ENCODE measurements at regions not wholly inside any gene's neighbourhood (a gene's known extent, or its start where the extent isn't known, plus 50 kb on each side); places are given as distances from the start of the nearest gene placed in this dataset.

GRCh38 chr7:70925411-70926115 lies 206.4 kb upstream of the GALNT17 start:
- Mint-ChIP-seq H3K27ac (ENCODE audit: unreplicated experiment) (no peak overlapping the region), H3K4me1 (peaks cover 7% of the 10 kb centered on the region), H3K4me3 (no peak overlapping the region), H3K9me3 (peaks cover 3% of the 10 kb centered on the region), H3K27me3 (ENCODE audit: low read depth) (no peaks in the 10 kb centered on the region), H3K36me3 (ENCODE audit: low read depth) (no peaks in the 10 kb centered on the region)
- DNase-seq (ENCODE audit: low read depth, low spot score) = no peak
- TF ChIP-seq, protein P1, sequence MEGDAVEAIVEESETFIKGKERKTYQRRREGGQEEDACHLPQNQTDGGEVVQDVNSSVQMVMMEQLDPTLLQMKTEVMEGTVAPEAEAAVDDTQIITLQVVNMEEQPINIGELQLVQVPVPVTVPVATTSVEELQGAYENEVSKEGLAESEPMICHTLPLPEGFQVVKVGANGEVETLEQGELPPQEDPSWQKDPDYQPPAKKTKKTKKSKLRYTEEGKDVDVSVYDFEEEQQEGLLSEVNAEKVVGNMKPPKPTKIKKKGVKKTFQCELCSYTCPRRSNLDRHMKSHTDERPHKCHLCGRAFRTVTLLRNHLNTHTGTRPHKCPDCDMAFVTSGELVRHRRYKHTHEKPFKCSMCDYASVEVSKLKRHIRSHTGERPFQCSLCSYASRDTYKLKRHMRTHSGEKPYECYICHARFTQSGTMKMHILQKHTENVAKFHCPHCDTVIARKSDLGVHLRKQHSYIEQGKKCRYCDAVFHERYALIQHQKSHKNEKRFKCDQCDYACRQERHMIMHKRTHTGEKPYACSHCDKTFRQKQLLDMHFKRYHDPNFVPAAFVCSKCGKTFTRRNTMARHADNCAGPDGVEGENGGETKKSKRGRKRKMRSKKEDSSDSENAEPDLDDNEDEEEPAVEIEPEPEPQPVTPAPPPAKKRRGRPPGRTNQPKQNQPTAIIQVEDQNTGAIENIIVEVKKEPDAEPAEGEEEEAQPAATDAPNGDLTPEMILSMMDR (conservative IDR thresholded peaks at IDR 0.05) = no peak

DNA sequence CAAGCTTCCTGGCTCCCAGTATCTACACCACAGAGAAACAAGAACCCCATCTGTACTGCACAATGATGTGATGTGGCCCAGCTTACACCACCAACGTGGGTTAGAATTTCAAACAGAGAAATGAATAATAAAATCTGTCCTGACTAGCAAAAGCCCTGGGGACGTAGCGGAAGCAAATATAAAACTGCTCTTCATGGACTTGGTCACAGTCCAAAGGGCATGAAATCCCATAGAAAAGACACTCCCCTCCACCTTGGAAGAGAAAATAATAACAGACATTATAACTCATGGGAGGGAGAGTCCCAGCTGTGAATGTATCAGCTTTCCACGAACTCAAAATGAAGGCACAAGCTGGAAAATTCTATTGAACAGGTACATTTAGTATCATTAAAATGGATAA lies 205.3 kb upstream of the GALNT17 start:
- peaks cover 3% of the 10 kb centered on the region for H3K9me3 Mint-ChIP-seq
- no peaks in the 10 kb centered on the region for H3K36me3 Mint-ChIP-seq (ENCODE audit: low read depth)
- H3K4me1 Mint-ChIP-seq = peaks cover 7% of the 10 kb centered on the region
- no peak for DNase-seq (ENCODE audit: low read depth, low spot score)
- H3K27ac Mint-ChIP-seq (ENCODE audit: unreplicated experiment) = no peak overlapping the region
- TF ChIP-seq, protein P1 (conservative IDR thresholded peaks at IDR 0.05) = no peak
- H3K4me3 Mint-ChIP-seq = no peak overlapping the region
- H3K27me3 Mint-ChIP-seq (ENCODE audit: low read depth) = no peaks in the 10 kb centered on the region

- TF ChIP-seq, protein P1 (conservative IDR thresholded peaks at IDR 0.05) = no peak
- DNase-seq (ENCODE audit: low read depth, low spot score) = no peak
- Mint-ChIP-seq H3K9me3 (no peaks in the 10 kb centered on the region), H3K27ac (ENCODE audit: unreplicated experiment) (no peak overlapping the region), H3K36me3 (ENCODE audit: low read depth) (no peaks in the 10 kb centered on the region), H3K27me3 (ENCODE audit: low read depth) (no peaks in the 10 kb centered on the region), H3K4me1 (no peaks in the 10 kb centered on the region), H3K4me3 (no peak overlapping the region)
Measured at GRCh38 chr7:70935311-70935710, 196.6 kb upstream of the GALNT17 start.

DNA sequence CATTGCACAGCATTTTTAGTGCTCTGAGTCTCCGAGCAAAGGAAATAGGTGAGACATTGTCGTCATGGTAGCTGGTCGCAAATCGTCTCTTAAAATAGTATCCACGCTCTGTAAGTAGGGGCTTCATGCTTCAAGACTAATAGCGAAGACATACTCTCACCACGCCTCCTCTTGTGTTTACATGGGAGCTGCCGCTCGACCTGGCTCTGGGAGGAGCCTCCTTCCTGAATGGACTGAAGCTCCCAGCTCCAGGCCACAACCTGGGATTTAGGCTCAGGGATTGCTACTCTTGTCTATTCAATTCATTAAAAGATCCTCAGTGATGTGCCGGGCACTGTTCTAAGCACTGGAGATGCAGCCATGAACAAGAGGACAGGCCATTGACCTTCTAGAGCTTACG lies 196.1 kb upstream of the GALNT17 start:
- Mint-ChIP-seq H3K27me3 (ENCODE audit: low read depth) (no peaks in the 10 kb centered on the region), H3K36me3 (ENCODE audit: low read depth) (no peaks in the 10 kb centered on the region), H3K4me1 (no peaks in the 10 kb centered on the region)

GRCh38 chr7:70937424-70937823 lies 194.5 kb upstream of the GALNT17 start:
- TF ChIP-seq, protein P1 (conservative IDR thresholded peaks at IDR 0.05) = no peak

More for the DNA sequence above, 196.1 kb upstream of the GALNT17 start:
- Mint-ChIP-seq H3K4me3 (no peak overlapping the region), H3K27ac (ENCODE audit: unreplicated experiment) (no peak overlapping the region), H3K9me3 (no peaks in the 10 kb centered on the region)
- TF ChIP-seq, protein P1 (conservative IDR thresholded peaks at IDR 0.05) = no peak
- no peak for DNase-seq (ENCODE audit: low read depth, low spot score)

More at GRCh38 chr7:70937424-70937823, 194.5 kb upstream of the GALNT17 start:
- no peak overlapping the region for H3K4me3 Mint-ChIP-seq
- H3K4me1 Mint-ChIP-seq = no peaks in the 10 kb centered on the region
- DNase-seq (ENCODE audit: low read depth, low spot score) = no peak
- H3K9me3 Mint-ChIP-seq = no peaks in the 10 kb centered on the region
- no peaks in the 10 kb centered on the region for H3K27me3 Mint-ChIP-seq (ENCODE audit: low read depth)
- H3K36me3 Mint-ChIP-seq (ENCODE audit: low read depth) = no peaks in the 10 kb centered on the region
- H3K27ac Mint-ChIP-seq (ENCODE audit: unreplicated experiment) = no peak overlapping the region

Measured in neural crest cell (in vitro differentiated cells).